SIG-M5 (cell line): ENCODE measurements at regions not wholly inside any gene's neighbourhood (a gene's known extent, or its start where the extent isn't known, plus 50 kb on each side); places are given as distances from the start of the nearest gene placed in this dataset.
"Not testable (repeated sequence)": the region's sequence is repeated elsewhere in the genome, so short reads cannot be mapped to it uniquely, and the experiment has no call there.

Experiments used
- DNase-seq: peaks from one replicate; lab custom pipeline; 2025; lab: John Stamatoyannopoulos, UW

DNA sequence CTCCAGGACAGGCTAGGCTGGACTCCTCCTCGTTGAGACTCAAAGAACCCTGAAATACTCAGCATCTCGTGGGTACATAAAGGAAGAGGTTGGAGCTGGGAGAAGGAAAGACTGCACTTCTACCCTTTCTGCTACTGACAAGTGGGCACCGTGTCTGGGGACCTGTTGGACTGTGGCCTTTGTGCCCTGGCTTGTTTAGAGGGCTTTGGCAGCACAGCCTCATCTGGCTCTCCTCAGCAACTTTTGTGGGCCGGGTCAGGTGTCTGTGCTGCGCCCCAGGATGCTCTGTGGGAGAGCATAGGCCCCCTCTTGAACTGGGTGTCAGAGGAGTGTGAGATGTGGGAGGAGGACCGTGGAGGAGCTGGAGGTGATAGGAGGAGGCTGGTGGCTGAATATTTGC is 142.4 kb downstream of the FCRL5 start:
- no peak for DNase-seq

DNA sequence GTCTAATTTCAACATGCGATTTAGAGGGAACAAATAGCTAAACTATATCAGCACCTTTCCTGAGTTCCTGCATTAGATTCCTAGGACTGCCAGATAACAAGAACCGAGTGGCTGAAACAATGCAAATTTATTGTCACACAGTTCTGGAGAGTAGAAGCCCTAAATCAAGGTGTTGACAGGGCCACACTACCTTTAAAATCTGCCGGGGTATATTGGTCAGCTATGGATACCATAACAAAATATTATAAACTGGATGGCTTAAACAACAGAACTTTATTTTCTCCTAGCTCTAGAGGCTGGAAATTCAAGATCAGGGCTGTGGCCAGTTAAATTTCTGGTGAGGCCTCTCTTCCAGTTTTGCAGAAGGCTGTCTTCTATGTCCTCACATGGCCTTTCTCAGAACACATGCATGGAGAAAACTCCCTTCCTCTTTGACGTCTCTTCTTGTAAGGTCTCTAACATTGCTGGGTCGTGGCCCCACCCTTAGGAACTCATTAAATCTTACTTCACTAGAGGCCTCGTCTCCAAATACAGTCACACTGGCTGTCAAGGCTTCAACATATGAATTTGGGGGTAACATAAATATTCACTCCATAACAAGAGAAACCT is 144.3 kb downstream of the FCRL5 start:
- no peak for DNase-seq

DNA sequence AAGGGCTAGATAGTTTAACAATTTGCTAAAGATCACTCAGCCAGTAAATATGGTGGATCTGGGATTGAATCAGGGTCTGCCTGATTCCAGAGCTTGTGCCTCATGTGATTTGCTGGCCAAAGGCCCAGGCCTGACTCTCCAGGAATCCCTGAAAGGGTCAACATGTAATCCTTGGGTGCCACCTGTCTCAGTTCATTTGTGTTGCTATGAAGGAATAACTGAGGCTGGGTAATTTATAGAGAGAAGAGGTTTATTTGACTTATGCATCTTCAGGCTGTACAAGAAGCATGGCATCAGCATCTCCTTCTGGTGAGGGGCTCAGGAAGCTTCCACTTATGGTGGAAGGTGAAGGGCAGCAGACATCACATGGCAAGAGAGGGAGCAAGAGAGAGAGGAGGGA is 144.9 kb downstream of the FCRL5 start:
- DNase-seq, result no peak

DNA sequence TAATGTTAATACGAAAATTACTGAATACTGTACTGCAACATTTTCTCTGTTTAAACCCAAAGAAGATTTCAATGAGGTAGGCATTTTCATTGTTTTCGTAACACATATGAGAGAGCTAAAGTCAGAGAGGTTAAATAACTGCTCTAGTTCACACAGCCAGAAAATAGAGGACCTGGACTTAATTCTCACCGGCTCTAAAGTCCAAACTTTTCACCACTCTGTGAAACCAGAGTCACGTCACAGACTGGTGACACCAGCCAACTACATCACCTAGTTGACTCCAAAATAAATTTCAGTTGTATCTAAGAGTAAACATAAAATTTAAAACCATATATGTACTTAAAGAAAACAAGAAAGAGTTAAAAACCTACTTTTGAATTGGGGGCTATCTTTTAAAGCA is 146.7 kb downstream of the FCRL5 start:
- no peak for DNase-seq

DNA sequence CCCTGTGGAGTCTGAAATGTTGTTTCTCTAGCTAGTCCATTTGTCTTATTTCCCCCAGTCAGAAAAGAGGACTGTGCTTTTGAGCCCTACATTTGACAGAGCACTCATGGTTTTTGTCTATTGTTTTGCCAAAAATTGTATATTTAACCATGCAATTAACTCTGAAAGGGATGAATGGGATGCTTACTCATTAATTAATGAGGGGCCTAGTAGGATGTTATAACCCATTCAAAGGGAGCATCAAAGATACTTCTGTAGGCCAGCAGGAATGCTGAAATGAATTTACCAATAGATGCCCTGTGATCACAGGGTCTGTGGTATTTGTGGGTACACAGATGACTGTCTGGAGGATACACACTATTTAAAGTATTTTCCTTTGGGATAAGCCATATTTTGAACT is 147.7 kb downstream of the FCRL5 start:
- DNase-seq, result no peak

DNA sequence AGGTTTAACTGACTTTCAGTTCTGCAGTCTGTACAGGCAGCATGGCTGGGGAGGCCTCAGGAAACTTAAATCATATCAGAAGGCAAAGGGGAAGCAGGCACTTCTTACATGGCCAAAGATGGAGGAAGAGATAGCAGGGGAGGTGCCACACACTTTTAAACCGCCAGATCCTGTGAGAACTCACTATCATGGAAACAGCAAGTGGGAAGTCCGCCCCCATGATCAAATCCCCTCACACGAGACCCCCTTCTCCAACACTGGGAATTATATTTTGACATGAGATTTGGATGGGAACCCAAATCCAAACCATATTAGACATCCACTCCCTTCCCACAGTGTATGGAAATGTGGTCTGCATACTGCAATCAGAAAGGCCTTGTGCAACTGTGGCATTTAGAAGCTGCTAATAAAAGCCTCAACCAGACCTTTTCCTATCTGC is 148.2 kb downstream of the FCRL5 start:
- peak; percentile 89 for DNase-seq

DNA sequence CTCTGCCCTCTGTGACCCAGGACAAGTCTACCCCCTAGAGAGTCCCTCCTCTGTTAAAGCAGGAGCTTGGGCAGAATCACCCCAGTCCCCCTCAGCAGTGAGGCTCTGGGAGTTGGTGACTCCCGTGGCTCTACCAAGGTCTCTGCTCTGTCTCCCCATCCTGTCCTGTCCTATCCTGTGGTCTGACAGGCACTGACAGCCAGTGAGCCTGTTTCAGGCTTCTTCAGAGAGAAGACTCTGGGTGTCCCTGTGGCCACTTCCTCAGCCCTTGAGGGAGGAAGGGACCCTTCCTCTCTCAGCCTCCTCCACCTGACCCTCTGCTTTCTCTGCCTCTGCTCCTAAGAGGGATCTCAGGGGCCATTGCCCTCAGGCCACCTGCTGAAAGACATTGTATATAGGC is 148.7 kb downstream of the FCRL5 start:
- DNase-seq, result no peak

DNA sequence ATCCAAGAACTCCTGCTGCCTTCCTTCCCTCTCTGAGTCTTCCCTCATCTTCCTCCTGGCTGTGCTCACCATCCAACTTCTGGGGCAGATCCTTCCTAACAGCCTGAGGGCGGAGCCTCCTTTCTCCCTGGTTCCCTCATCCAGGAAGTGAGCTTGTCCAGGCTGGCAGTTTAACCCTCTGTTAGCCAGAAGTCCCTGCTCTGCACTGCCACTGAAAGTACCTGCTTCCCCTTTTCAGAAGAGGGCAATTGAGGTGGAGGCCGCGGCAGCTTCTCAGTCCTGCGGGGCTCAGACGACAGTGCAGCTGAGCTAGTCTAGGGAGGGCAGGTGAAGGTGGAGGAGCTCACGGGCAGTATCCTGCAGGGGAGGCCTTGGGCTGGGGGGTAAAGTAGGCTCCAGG is 149.1 kb downstream of the FCRL5 start:
- DNase-seq, result peak; percentile 83

DNA sequence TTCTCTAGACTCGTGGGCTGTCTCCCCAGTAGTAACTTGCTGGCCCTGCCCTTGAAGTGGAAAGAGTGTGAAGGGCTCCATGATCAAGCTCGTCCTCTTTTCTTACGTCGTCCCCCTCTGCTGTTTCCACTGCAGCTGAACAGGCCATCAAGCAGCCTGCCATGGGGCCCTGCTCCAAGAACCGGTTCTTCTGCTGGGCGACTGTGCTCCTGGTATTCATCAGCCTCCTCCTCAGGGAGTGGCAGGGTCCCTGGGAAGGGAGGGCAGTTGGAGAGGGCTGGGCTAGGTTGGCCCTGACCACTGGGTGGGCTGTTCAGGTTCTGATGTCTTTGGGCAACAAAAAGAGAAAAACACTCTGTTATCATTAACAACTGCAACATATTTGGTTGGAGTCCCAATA is 151.5 kb downstream of the FCRL5 start:
- DNase-seq, result no peak

DNA sequence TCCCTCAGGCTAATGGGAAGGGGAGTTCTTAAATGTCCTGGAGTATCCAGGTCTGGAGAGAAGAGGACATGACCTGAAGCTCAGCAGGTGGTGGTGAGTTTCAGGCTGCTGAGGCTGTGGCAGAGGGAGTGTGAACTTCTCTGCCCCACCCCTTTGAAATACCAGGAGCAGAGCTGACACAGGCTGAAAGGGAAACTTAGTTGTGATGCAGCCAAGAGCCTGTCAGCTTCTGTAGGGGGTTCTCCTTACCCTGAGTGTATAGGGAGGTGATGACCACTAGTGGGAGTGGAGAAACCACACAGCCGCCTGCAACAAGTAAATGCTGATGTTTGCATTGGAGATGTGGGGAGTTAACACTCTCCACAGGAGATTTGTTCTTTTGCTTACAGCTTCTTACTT is 152.3 kb downstream of the FCRL5 start:
- no peak for DNase-seq

DNA sequence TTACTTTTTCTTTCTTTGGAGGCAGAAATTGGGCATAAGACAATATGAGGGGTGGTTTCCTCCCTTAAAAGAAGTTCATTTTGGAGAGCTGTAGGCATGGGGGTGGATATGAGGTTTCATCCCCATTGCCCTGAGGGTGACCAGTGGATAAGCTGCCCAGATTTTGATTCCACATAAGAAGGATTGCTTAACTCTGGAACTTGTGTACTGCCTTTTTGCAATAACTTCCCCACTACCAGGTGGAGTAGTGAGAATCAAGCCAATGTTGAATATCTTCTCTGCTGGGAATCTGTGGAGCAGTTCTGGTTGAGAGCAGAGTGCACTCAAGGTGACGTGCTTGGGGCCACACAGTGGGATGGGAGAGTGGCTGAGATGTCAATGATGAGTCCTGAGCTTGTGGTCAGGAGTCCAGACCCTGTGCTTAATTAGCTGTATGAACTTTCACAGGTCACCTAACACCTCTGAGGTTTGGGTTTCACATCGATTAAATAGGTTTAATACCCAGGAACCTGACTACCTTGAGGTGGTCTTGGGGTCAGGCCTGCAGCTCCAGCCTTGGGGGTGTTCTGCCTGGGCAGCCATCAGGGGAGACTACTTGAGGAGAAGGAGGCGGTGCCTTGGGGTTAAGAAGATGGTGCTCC is 152.9 kb downstream of the FCRL5 start:
- DNase-seq, result no peak

DNA sequence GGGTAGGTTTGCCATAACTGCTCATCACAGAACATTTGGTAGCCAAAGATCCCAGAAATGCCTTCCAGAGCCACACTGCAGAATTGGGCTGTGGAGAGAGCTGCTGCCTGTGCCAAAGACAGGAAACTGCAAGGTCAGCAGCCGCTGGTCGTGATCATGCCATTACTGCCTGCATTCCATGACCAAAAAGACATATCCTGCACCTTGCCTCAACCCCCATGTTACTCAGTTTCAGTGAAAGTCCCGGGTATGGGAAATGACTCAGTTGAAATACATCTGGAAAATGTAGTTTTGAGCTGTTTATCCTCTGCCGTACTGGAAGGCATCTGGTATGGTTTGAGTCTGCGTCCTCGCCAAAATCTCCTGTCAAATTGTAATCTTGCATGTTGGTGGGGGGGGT is 161.7 kb downstream of the FCRL5 start:
- DNase-seq, result no peak

DNA sequence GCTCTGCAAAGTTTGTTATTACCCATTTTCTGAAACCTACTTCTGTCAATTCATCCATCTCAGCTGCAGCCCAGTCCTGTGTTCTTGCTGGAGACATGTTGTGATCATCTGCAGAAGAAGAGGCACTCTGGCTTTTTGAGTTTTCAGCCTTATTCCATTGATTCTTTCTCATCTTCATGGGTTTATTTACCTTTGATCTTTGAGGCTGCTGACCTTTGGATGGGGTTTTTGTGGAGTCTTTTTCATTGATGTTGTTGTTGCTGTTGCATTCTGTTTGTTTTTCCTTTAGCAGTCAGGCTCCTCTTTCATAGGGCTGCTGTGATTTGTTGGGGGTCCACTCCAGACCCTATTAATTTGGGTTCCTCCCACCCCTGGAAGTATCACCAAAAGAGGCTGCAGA is 164.3 kb downstream of the FCRL5 start:
- DNase-seq, result no peak

DNA sequence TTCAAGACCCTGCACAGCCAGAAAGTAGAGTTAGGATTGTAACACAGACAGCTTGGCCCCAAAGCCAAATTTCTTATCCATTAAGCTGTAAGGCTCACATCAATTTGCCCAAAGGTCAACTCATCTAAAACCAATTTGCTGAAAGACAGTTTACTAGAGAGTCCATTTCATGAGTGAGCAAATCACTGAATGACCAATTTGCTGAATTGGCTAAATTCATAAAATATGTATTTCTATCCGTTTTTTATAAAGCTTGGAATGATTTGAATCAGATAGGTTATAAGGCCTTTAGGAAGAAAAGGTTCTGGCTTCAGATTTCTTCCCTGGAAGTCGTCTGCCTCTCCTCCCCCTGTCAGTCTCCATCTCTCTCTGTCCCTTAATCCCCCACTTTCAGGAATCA is 168.1 kb downstream of the FCRL5 start:
- no peak for DNase-seq

DNA sequence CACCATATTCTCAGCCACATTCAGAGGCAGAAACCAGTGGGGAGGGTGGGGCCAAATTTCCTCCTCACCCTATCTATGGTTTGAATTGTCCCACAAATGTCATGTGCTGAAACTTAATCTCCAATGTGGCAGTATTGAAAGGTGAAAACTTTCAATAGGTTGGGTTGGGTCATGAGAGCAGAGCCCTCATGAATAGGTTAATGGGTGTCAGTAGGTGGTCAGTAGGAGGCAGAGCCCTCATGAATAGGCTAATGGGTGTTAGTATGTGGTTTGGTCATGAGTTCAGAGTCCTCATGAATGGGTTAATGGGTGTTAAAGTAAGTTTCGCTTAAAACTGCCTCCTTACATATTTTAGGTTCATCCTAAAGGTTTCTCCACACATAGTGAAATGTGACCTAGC is 170.0 kb downstream of the FCRL5 start:
- no peak for DNase-seq

DNA sequence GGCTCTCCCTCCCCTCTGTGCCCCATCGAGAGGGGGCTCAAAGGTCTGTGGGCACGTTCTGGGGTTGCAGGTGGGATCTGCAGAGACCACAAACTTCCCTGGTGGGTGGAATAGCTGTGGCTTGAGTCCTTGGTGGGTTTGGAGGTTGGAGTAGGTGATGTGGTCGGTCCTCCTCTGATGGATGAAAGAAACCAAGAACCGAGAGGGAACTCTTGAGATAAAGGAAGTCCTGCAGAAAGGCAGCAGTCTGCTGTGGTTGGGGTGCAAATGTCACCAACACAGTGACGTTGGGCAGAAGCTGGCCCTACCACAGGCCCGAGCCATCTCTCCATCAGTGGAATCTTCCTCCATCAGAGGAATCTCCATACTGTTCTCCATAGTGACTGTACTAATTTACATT is 171.8 kb downstream of the FCRL5 start:
- DNase-seq, result no peak

DNA sequence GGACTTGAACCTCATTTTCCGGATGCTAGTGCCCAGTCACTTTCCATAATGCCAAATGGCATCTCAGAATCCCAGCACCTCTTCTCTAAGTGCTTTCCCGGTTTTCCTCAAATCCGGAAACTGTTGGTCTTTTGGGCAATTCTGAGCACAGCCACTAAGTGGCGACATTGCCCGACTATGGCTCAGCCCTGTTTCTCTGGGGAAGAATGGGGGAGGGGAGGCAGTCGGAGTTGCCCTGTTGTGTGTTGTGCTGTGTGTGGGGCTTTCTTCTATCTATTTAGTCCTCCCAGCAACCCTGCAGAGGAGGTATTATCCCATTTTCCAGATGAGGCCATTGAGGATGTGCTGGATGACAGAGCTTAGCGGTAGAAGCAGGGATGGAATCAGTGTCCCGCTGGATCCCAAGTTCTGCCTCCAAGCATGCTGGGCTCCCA is 175.0 kb downstream of the FCRL5 start:
- not testable (repeated sequence) for DNase-seq

DNA sequence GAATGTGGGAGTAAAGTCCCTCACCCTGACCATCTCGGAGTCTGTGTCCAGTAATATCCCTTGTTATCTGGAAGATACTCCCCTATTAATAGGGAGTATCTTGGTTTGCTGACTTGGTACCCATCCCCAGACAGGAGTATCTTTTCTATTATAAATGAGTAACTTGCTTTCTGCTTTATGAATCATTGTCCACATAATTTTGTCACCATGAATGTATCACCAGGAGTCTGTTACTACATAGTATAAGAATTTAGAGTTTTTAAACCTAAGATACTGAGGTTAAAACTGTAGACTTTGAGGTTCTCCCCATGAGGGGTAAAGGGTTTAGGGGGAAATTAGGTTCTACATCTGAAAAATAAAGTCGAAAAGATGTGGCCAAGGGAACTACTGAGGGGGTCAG is 175.6 kb downstream of the FCRL5 start:
- DNase-seq, result no peak

DNA sequence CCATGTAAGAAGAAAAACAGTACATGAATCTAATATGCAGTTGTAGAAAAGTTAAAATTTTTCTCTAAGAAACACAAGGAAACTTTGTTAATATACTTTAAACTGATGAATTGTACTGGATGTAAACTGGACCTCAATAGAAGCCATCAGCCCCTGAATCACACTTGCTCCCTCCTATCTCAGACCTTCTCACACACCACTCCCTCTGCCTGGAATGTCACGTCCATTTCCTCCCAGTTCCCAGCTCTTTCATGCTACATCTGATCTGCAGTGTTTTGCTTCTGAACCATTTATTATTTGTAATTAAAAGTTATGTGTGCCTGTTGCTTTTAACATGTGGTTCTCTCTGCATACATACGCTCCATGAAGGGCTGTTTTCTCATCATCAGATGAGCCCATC is 180.0 kb downstream of the FCRL5 start:
- DNase-seq, result not testable (repeated sequence)

DNA sequence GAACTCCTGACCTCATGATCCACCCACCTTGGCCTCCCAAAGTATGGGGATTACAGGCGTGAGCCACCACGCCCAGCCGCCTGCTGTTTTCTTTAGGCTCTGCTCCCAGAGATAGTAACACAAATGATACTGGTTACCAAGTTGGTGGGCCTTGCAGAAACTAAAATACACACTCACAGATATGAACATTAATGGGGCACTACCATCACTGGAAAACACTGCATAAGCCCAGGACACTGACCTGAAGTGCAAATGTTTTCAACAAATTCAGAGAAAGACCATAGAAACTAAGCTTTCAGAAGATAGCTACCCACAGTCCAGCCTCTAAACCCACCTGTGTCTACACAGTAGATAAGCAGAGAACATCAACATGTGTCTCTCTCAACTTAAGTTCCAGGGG is 180.5 kb downstream of the FCRL5 start:
- no peak for DNase-seq

DNA sequence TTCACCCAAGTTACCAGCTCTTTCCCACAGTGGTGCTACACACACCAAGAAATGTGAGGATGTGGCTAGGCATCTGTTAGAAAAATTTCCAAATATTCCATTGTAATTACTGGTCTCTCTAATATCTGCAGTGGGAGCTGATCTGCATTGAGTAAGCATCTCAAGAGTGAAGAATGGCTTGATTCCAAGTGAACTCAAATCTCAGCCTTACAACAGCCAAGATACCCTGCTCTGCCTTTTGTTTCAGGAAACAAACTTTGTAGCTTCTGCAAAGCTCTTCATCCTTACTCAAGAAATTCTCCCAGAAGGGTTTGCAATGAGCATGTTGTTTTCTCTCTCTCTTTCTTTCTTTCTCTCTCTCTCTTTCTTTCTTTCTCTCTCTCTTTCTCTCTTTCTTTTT is 181.1 kb downstream of the FCRL5 start:
- DNase-seq, result no peak

DNA sequence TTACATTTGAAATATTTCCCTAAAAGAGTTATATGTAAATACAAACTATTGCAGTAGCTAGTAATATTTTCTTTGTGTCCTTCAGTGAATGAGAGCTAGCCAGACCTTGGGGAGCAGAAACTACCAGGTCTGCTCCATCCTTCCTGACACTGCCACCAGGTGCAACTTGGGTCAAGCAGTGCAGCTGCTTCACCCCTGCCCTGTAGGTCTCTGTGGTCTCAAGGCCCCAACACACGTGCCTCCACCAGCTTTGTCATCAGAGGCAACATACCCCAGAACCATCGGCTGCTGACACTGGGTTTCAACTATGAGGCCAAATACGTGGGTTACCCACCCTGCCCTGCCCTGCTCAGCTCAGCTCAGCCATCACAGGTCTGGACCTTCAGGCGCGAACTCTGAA is 181.6 kb downstream of the FCRL5 start:
- DNase-seq, result no peak

DNA sequence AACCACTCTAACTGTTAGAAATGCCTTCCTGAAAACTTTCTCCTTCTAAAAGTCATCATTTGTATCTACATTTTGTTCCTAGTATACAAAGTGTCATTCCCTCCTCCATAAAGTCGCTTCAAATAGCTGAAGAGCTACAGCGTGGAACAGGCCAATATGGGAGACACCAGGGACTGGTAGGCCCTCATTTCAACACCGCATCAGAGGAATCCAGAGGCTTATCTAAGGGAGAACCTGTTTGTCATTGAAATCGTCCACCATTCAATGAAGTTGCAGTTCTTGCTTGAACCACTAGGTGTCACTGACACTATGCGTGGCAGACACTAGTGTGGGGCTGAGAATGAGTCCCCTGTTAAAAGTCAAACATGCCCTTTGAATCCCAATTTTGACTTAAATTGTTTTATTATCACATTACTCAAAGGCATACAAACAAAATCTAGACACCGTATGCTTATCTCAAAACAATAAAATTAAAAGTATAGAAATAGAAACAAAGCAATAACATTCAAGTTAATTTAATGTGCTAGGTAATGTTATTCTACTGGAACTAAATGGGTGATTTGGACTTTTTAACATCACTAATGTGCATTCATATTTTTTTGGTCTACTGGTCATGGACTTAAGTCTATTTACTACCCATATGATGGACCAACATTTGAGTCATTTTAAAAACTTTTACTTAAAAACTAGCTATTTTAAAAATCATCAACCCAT is 182.3 kb downstream of the FCRL5 start:
- DNase-seq, result no peak

DNA sequence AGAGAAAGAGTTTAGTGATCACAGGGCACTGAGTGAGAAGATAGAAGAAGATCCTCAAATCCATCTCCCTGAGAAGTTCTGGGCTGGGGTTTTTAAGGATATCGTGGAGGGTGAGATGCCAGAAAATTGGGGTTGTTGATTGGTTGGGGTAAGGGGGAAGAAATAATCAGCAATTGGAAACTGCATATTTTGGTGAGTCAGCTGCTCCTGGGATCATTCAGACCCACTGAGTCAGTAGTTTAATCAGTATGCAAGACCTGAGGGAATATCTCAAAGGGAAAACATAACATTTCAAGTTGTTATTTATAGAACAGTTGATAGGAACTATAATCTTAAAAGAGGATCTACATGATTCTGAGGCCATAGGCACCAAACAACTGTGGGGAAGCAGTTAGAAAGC is 183.4 kb downstream of the FCRL5 start:
- not testable (repeated sequence) for DNase-seq
